ENCODE measurements at regions not wholly inside any gene's neighbourhood (a gene's known extent, or its start where the extent isn't known, plus 50 kb on each side); places are given as distances from the start of the nearest gene placed in this dataset.

DNA sequence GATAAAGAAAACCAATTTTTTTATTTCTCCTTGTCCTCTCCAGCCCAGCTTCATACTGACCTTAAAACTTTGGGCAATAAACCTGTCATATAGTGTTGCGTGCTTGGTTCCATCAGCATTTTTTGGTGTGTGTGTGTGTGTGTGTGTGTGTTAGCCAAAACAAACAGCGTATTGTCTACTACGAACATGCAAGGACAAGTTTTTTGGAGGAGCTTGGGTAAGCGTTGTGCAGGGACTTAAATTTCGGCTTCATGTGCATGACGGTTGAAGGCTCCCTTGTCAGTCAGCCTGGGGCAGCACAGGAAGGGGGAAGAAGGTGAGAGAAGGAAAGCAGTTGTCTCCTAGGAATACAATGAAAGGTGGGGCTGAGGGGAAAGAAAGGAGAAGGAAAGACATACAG is 62.0 kb upstream of the PAX1 start:
- ChIA-PET SMC1A (ENCODE audit: uncharacterized antibody, unreplicated experiment) (no interaction called here), CTCF (no interaction called here), POLR2A (no interaction called here), RAD21 (ENCODE audit: unreplicated experiment) (no interaction called here)
- FAIRE-seq, result no peak
- no peak overlapping the region for H3K27ac ChIP-seq (ENCODE audit: control insufficient read depth, insufficient read depth)
- intact Hi-C loops (cut with micrococcal nuclease; ENCODE audit: unreplicated experiment), result no loop called here
- no TSS peak for BruUV-seq (replicated peaks)
- TF ChIP-seq FOS (IDR thresholded peaks at IDR 0.05; ENCODE audit: borderline replicate concordance, extremely low read depth, insufficient read length) (no peak), SUPT20H (IDR thresholded peaks at IDR 0.05; ENCODE audit: borderline replicate concordance, control insufficient read depth, low read depth, low read length) (no peak), MTA3 (IDR thresholded peaks at IDR 0.05; ENCODE audit: borderline replicate concordance, low read length) (no peak), PML (IDR thresholded peaks at IDR 0.05; ENCODE audit: low read length) (no peak), HSF1 (IDR thresholded peaks at IDR 0.05; ENCODE audit: low read depth, low read length) (no peak), RELB (IDR thresholded peaks at IDR 0.05; ENCODE audit: low read depth) (no peak), JUNB (IDR thresholded peaks at IDR 0.05) (no peak), ZNF274 (IDR thresholded peaks at IDR 0.05; ENCODE audit: insufficient read depth, insufficient read length) (no peak), RAD21 (IDR thresholded peaks at IDR 0.05; ENCODE audit: insufficient read depth, low read depth, low read length) (no peak), CHD2 (IDR thresholded peaks at IDR 0.05; ENCODE audit: borderline replicate concordance, low read depth, low read length) (no peak), SUZ12 (IDR thresholded peaks at IDR 0.05; ENCODE audit: unreplicated experiment) (no peak)
- H3K27me3 ChIP-seq (replicated peaks in 1 of 2; ENCODE audit: control insufficient read depth in 2 of 2, insufficient read depth in 2 of 2, low read length in 1 of 2), result no peaks in the 10 kb centered on the region
- no peak overlapping the region for H3K9ac ChIP-seq (ENCODE audit: control insufficient read depth, insufficient read depth, low read length)
- no peaks in the 10 kb centered on the region for H3K79me2 ChIP-seq (ENCODE audit: control insufficient read depth, insufficient read depth, low read length)
- no peaks in the 10 kb centered on the region for H4K20me1 ChIP-seq (ENCODE audit: control insufficient read depth, insufficient read depth)
- no peaks in the 10 kb centered on the region for H3K4me1 ChIP-seq (ENCODE audit: control insufficient read depth, insufficient read depth, low read length)
- no peaks in the 10 kb centered on the region for H3K9me3 ChIP-seq (replicated peaks; ENCODE audit: control insufficient read depth, insufficient read depth, low read length)
- in situ Hi-C loops (cut with MboI), result no loop called here
- no peak overlapping the region for H2AFZ ChIP-seq (ENCODE audit: control insufficient read depth, low read depth, low read length)
- no peaks in the 10 kb centered on the region for H3K36me3 ChIP-seq (ENCODE audit: control insufficient read depth in 2 of 2, insufficient read depth in 2 of 2, low read length in 1 of 2)
- ATAC-seq, result no peak
- no peak for DNase-seq (ENCODE audit: low read depth, low spot score)
- no peak overlapping the region for H3K4me2 ChIP-seq (ENCODE audit: control insufficient read depth, insufficient read depth)
- 40% methylated on average over 6 of the region's 6 CpGs for WGBS (ENCODE audit: insufficient coverage, insufficient replicate concordance, low lambda C conversion rate, missing lambda C conversion rate)
- no peak overlapping the region for H3K4me3 ChIP-seq

Data from GM12878 (cell line).